Fibroblast of the conjunctiva (primary cell): ENCODE measurements at regions not wholly inside any gene's neighbourhood (a gene's known extent, or its start where the extent isn't known, plus 50 kb on each side); places are given as distances from the start of the nearest gene placed in this dataset.
"Not testable (repeated sequence)": the region's sequence is repeated elsewhere in the genome, so short reads cannot be mapped to it uniquely, and the experiment has no call there.

ENCODE experiments used
- DNase-seq: peaks from one replicate; pipeline ENCODE4 v3.0.0-alpha.2; 2010; ENCODE audit warnings: low read depth

- DNase-seq: no peak
These were observed 224.7 kb downstream of the CAAP1 start for GRCh38 chr9:26667882-26668281.

DNA sequence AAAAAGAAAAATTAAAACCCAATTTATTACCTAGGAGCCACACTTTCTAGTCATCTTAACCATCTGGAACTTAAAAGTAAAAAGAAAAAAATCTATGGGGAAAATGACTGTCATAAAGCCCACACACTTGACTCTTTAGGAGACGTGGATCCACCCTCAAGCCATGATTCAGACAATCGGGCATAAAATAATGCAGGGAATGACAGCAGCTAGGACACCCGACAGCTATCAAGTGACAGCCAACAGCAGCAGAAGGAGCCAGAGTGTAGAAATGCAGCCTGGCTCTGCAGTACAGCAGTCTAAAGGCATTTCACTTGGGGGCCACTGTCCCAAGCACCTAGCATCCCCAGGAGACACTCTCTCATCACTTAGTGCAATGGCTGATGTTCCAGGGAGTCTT is 226.9 kb downstream of the CAAP1 start:
- DNase-seq: no peak

- not testable (repeated sequence) for DNase-seq
These were observed 228.4 kb downstream of the CAAP1 start for GRCh38 chr9:26664087-26664773.

DNA sequence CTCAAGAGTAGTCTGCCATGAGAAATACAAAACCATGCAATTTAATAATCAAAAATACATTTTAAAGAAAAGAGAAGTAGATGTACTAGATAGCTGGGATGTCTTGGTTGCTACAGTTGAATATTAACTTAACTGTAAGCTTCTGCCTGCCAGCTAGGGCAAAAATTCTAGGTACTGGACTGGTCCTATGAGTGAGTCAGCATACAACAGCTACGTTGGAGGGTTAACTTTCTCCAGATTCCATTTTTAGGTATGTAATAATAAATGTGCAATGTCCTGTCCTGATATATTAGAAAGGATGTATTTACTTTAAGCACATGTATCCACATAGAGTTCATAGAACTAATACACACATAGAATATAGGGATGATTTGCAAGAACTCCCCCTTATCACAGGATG is 230.1 kb downstream of the CAAP1 start:
- DNase-seq: no peak

DNA sequence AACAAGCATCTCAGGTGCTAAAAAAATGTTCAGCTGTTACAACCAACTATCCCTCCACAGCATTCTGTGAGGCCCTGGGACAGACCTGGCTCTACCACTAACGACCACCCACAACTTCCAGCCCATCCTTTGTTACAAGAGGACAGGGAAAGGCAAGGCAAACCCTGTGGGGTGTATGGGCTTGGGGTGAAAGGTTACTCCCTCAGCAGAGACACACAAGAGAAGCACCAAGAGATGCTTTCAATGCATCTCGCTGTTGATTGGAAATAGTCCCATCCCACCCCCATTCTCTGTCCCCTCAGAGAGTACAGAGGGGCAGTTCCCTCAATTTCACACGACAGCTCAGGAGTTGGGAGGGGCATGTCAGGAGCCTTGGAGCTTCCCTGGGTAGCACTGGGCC is 234.1 kb downstream of the CAAP1 start:
- DNase-seq: no peak

DNA sequence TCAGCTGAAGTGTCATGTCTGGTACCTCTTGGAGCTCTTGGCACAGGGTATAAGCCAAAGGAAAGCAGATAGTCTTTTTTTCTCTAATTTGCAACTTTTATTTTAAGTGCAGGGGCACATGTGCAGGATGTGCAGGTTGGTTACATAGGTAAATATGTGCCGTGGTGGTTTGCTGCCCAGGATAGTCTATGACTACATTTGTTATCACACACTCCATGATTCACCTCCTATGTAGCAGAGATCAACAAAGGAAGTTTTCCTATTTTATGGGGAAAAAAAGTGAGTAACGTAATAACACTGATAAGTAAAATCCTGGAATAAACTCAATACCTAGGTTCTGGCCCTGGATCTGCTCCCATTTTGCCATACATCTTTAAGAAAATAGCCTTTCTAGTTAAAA is 234.6 kb downstream of the CAAP1 start:
- no peak for DNase-seq

DNA sequence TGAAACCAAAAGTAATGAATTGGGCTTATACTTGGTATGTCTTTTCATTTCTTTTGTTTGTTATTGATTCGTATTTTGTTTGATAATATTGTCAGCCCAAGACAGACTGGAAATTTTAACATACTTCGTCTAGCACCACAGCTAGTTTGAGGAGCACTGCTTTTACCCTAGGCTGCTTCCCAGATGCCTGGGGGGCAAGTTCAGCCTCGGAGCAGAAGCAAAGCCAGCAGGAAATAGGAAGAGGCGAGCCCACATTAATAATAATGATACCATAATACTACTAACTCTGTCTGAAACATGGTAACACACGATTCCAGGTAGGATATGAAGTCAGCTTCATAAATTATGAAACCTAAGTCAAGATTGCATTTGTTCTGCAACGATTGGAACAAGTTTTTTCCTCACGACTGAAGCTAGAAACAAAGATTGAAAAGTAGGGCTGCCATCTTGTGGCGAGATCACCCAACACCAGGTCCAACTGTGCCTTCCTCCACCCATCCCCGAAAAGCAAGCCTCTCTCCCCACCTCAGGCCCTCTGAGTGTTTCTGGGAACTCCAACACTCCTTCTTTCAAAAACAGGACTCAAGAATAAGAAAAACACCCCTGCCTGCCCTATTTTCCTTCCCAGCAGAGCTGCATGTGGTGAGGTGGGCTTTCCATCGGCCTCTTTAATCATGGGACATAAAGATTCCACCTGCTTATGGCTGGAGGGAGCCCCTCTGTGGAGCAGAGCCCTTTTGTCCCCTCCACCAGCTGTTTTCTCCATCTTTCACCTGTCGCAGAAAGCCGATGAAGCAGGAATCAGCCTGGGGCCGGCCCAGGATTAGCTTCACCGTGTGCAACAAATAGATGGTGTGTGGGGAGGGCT is 236.4 kb downstream of the CAAP1 start:
- DNase-seq: no peak

- no peak for DNase-seq
These were observed 237.4 kb downstream of the CAAP1 start for GRCh38 chr9:26655166-26655565.

DNA sequence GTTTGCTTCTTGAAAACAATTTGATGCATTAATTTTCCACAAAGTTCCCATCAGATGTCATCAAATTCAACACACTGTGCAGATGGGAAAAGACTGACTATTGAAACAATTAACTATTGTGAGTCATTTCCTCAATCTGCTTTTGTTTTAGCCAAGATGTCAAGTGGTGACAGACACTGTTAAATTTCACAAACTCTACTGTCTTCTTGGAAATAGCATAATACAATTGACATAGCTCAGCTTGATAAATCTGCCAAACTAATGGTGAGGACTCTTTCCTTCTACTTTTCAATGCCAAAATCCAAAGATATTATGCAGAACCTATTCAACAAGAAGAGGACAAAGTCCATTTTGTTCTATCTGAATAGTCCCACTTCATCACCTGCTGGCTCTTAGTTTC is 242.3 kb downstream of the CAAP1 start:
- no peak for DNase-seq

- no peak for DNase-seq
These were observed 248.8 kb downstream of the CAAP1 start for GRCh38 chr9:26643826-26644225.

- no peak for DNase-seq
These were observed 252.8 kb downstream of the CAAP1 start for GRCh38 chr9:26639761-26640160.

DNA sequence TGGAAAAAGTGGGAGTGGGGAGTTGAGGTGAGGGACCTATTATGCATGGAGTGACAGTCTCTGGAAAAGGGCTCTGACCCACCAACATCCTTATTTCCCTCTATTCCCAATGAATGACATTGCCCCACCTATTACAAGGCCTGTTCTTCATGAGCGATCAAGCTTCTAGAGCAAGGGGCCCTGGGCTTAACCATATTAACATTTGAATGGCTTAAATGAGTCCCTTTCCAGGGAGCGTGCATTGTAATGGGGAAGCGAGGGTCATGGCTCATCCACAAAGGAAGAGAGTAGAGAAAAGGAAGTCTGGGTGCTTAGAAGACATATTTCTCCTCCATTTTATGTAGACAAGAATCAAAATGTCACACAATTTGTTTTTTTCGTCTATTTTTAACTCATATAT is 255.5 kb downstream of the CAAP1 start:
- no peak for DNase-seq

DNA sequence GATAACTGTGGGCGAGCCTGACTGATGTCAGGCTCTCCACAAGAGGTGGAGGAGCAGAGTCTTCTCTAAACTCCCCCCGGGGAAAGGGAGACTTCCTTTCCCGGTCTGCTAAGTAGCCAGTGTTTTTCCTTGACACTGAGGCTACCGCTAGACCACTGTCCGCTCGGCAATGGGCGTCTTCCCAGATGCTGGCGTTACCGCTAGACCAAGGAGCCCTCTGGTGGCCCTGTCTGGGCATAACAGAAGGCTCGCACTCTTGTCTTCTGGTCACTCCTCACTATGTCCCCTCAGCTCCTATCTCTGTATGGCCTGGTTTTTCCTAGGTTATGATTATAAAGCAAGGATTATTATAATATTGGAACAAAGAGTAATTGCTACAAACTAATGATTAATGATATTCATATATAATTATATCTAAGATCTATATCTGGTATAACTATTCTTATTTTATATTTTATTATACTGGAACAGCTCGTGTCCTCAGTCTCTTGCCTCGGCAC is 278.7 kb downstream of the CAAP1 start:
- DNase-seq: not testable (repeated sequence)

- no peak for DNase-seq
These were observed 280.4 kb downstream of the CAAP1 start for GRCh38 chr9:26612211-26612610.

GRCh38 chr9:26606756-26607155 is 285.8 kb downstream of the CAAP1 start:
- DNase-seq: no peak

DNA sequence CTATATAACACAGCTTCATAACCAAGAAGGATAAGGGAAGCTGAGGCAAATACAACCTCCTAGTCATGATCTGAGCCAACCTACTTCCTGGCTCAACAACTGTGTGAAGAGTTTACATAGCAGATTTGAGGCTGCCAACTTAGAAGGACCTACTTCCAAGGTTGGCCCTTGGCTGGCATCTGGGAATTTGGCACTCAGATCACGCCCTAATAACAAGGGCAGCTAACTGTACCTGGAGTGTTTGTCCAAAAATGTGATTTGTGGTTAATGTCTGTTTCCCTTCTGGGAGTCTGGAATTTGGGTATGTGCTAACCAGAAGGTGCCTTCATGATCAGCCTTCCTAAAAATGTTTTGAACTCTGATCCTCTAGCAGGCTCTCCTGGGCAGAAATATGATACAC is 287.2 kb downstream of the CAAP1 start:
- DNase-seq: no peak

GRCh38 chr9:26604076-26604662 is 288.4 kb downstream of the CAAP1 start:
- DNase-seq: no peak

- DNase-seq: no peak
These were observed 289.0 kb downstream of the CAAP1 start for GRCh38 chr9:26603617-26604016.

- DNase-seq: no peak
These were observed 295.0 kb downstream of the CAAP1 start for GRCh38 chr9:26597542-26598149.

GRCh38 chr9:26579056-26579455 is 313.5 kb downstream of the CAAP1 start:
- no peak for DNase-seq

DNA sequence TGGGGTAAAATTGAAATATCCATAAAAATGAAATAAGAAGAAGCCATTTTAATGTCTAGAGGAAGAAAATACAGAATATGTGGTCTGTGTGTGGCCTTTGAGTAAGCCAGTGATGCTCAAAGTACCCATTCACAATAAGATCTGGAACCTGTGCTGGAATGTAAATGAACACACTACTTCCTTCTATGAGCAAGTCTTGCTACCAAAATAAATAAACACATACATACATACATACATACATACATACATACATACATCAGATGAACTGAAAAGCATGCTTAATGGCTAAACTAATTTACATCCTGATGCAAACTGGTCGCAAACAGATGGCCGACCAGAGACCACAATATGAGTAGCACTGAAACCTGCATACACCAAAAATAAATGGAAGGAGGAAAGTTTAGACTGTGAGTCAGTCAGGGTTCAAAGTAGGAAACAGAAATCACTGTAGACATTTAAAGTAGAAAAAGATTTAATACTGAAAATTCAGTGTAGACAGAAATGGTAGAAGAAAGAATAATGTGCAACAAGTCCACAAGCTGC is 317.6 kb downstream of the CAAP1 start:
- DNase-seq: no peak

DNA sequence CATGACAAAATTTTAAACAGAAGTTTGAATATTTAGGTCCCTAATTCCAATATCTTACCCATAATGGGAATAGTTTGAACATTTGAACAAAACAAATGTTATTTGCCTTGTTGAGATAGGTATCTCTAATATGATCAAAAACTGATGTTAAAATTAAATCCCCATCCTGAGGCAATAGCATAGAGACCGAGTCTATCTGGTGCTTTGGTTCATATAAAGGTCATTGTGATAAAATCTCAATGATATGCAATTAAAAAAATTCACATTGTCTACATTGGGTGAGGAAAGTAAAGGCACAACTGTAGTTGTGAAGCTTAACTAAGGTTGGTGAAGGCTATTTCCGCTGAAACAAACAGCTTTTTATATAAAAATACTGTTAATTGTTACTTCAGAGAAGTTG is 318.3 kb downstream of the CAAP1 start:
- DNase-seq: no peak
